ENCODE measurements at regions not wholly inside any gene's neighbourhood (a gene's known extent, or its start where the extent isn't known, plus 50 kb on each side); places are given as distances from the start of the nearest gene placed in this dataset.
"Not testable (repeated sequence)": the region's sequence is repeated elsewhere in the genome, so short reads cannot be mapped to it uniquely, and the experiment has no call there.

DNA sequence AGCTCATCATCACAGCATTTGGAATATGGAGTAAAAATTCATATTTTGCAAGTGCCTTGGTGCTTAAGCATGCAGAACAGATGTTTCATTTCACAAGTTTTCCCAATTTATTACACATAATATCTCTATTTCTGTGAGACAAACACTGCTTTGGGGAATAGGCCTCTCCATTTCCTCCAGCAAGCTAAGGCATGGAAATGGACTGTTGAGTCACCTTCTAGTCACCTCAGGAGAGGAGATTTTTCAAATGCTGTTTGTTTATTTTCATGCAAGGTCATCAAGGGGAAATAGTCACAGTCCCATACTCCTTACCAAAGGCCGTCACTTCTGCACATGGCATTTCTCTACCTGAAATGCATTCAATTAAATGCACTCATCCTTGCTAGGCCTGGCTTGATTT, 57.4 kb upstream of the NUTM2D start:
- DNase-seq: not testable (repeated sequence)

DNA sequence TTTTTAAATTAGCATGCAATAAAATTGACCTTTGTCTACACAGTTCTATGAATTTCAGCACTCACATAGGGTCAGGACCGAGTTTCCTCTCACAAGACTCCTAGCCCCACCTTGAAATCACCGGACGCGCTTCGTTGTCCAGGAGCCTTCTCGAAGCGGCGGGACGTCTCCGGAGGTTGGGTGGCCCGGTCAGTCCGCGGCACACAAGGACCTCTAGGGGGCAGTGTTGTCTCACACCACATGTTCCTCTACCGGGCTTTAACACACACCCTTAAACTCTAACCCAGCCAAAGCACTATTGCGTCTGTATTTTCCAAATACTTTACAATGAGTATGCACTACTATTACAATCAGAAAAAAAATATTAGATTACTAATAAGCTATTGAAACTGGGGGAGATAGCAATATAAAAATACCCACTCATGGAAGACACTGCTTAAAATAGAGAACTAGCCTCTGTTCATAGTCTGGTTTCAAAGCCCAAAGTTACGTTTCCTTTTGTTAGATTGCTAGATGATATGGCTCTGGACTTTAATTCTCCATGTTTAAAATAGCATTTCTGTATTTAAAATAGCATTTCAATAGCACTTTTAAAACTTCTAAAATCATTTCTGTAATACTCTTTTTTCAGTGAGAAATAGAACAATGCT, 56.0 kb upstream of the NUTM2D start:
- peak; percentile 63 to 67 for DNase-seq

DNA sequence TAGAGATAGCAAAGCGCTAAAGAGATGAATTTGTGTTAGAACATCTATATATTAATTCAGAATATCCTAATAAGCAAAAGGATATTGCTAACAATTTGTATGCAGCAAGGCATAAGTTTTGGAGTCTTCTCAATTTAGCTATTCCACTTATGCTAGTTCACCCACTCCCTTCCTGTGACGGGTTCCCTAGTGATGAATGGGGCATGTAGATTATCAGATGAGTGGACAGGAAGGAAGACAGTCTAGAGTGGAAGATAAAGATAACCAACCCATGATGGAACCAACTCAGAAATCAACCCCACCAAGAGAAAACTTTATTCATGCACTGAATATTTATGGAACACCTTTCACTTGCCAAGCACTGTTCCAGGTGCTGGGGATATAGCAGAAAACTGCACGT, 55.4 kb upstream of the NUTM2D start:
- not testable (repeated sequence) for DNase-seq

DNA sequence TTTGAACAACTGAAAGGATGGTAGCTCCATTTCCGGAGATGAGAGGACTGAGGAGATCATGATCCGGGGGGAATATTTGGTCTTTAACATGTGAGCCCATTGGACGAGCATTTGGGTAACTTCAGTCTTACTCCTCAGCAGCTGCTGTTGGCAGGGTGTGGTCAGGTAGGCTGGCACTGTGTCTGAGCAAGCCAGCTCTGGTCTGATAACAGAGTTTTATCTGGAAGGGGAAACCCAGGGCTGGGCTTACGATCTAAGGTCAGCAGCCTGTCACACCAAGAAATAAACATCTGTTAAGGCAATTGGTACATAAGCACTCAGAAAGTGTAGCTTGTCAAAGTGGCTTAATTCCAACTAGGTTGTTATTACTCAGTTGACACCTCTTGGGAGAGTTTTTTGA, 53.8 kb upstream of the NUTM2D start:
- DNase-seq: not testable (repeated sequence)

DNA sequence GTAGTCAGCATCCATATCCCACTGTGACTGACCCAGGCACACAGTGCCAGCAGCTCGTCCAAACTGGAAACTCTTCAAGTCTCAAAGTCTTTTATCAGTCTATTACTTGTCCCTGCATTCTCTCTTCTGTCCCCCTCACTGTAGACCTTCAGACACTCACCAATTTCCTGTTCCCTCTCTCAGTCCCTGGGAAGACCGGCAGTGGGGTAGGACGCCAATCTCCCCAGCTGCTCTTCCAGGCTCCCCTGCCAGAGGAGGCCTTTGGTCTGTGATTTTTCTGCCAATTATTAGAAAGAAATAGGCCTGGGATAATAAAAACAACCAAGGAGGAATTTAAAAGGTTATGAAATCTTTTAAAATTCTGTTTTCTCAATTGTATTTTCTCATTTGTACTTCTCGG, 50.9 kb upstream of the NUTM2D start:
- DNase-seq: not testable (repeated sequence)

All from activated T-cell treated with anti-CD3 and anti-CD28 coated beads, Interleukin-2, amount 50 U/mL, for 48 hours (primary cell).